ENCODE measurements at regions not wholly inside any gene's neighbourhood (a gene's known extent, or its start where the extent isn't known, plus 50 kb on each side); places are given as distances from the start of the nearest gene placed in this dataset.
"Not testable (repeated sequence)": the region's sequence is repeated elsewhere in the genome, so short reads cannot be mapped to it uniquely, and the experiment has no call there.

GRCh38 chr11:72525466-72525865 is 91.1 kb upstream of the CLPB start:
- no peak for DNase-seq

GRCh38 chr11:72524711-72525110 is 90.4 kb upstream of the CLPB start:
- no peak for DNase-seq

GRCh38 chr11:72523991-72524390 is 89.7 kb upstream of the CLPB start:
- no peak for DNase-seq

- peak in 5 of 14 donors; percentile 19 to 60 (median 37) for DNase-seq
Measured at GRCh38 chr11:72522186-72522585, 87.9 kb upstream of the CLPB start.

- peak in 2 of 14 donors; percentile 15 to 33 for DNase-seq
Measured at GRCh38 chr11:72521664-72522063, 87.3 kb upstream of the CLPB start.

- DNase-seq, result no peak
Measured at GRCh38 chr11:72520815-72521214, 86.5 kb upstream of the CLPB start.

GRCh38 chr11:72519882-72520281 is 85.6 kb upstream of the CLPB start:
- DNase-seq, result not testable (repeated sequence)

- no peak for DNase-seq
Measured at GRCh38 chr11:72519220-72519881, 85.0 kb upstream of the CLPB start.

- DNase-seq, result no peak
Measured at GRCh38 chr11:72514331-72514730, 80.0 kb upstream of the CLPB start.

GRCh38 chr11:72513411-72513810 is 79.1 kb upstream of the CLPB start:
- no peak for DNase-seq

- DNase-seq, result no peak
Measured at GRCh38 chr11:72512956-72513355, 78.6 kb upstream of the CLPB start.

GRCh38 chr11:72511393-72512047 is 77.2 kb upstream of the CLPB start:
- DNase-seq, result no peak

GRCh38 chr11:72507050-72507449 is 72.7 kb upstream of the CLPB start:
- DNase-seq, result no peak

GRCh38 chr11:72497731-72498130 is 63.4 kb upstream of the CLPB start:
- DNase-seq, result no peak

GRCh38 chr11:72494109-72494429 is 59.7 kb upstream of the CLPB start:
- DNase-seq, result no peak

GRCh38 chr11:72493426-72494108 is 59.2 kb upstream of the CLPB start:
- DNase-seq, result no peak

GRCh38 chr11:72491001-72491400 is 56.7 kb upstream of the CLPB start:
- DNase-seq, result no peak

Measured in C1 segment of cervical spinal cord (tissue), 14 donors.